H1 (cell line): ENCODE measurements at regions not wholly inside any gene's neighbourhood (a gene's known extent, or its start where the extent isn't known, plus 50 kb on each side); places are given as distances from the start of the nearest gene placed in this dataset.

Source experiments
- CEBPB ChIP-seq: IDR thresholded peaks from 2 replicates; pipeline ENCODE4 v1.6.1; 2012; ENCODE audit warnings: low read depth, low read length
- CHD2 ChIP-seq: IDR thresholded peaks from 2 replicates; pipeline ENCODE4 v1.6.1; 2012; ENCODE audit warnings: low read length, improper control_type of control experiment
- EZH2 ChIP-seq: fragments of 200-600 bp; sonication (generic); IDR thresholded peaks from 2 replicates; pipeline ENCODE4 v1.7.1; 2012; ENCODE audit warnings: low read depth, mild to moderate bottlenecking, moderate library complexity, low read length, inconsistent platforms; ENCODE audit not compliant: severe bottlenecking
- JUN ChIP-seq: IDR thresholded peaks from 2 replicates; pipeline ENCODE4 v1.6.1; 2011; ENCODE audit warnings: low read depth, mild to moderate bottlenecking, improper control_type of control experiment, low read length
- POLR2A ChIP-seq, 2 experiments: IDR thresholded peaks; 1 replicate in 1 of 2; 2 replicates in 1 of 2; pipeline ENCODE4 v1.6.1; 2011; ENCODE audit warnings: low read depth in 2 of 2, low read length in 2 of 2, mild to moderate bottlenecking in 2 of 2; ENCODE audit errors: control extremely low read depth in 1 of 2
- POLR2AphosphoS5 ChIP-seq: IDR thresholded peaks from 2 replicates; pipeline ENCODE4 v1.6.1; 2011; ENCODE audit warnings: low read depth, low read length
- RFX5 ChIP-seq: IDR thresholded peaks from 2 replicates; pipeline ENCODE4 v1.6.1; 2011; ENCODE audit warnings: low read depth, low read length, improper control_type of control experiment, borderline replicate concordance
- SIRT6 ChIP-seq: IDR thresholded peaks from one replicate; pipeline ENCODE4 v1.7.1; 2012; ENCODE audit warnings: low read length, inconsistent platforms
- TEAD4 ChIP-seq: IDR thresholded peaks from 2 replicates; pipeline ENCODE4 v1.6.1; 2012; ENCODE audit warnings: low read depth, low read length, inconsistent platforms, mixed read lengths
- TF ChIP-seq, protein P1 (sequence below), 3 experiments: IDR thresholded peaks; 1 replicate in 2 of 3; 2 replicates in 1 of 3; pipeline versions ENCODE4 v1.5.1 to v1.6.1; 2011; ENCODE audit warnings: low read length in 3 of 3, mild to moderate bottlenecking in 3 of 3, inconsistent platforms in 2 of 3, low read depth in 1 of 3, moderate library complexity in 1 of 3; ENCODE audit not compliant: insufficient read depth in 1 of 3; ENCODE audit errors: control extremely low read depth in 1 of 3

DNA sequence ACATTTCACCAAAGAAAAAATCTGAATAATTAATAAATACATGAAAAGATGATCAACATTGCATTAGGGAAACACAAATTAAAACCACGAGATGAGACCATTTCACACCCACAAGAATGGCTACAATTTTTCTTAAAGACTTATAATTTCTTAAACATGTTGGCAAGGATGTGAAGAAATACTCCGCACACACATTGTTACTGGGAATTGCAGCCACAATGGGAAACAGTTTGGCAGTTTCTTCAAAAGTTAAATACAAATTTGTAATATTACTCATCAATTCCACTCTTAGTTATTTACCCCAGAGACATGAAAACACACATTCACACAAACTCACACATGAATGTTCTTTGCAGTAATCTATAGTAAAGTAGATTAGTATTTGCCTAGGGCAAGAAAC, 363.3 kb upstream of the SMIM21 start:
- TF ChIP-seq POLR2AphosphoS5 (no peak), RFX5 (no peak), POLR2A (IDR thresholded peaks at IDR 0.05; ENCODE audit: control extremely low read depth in 1 of 2, low read depth in 2 of 2, low read length in 2 of 2) (no peak), CHD2 (no peak), JUN (no peak), TEAD4 (no peak), EZH2 (no peak), SIRT6 (no peak), CEBPB (no peak)
- TF ChIP-seq, protein P1, sequence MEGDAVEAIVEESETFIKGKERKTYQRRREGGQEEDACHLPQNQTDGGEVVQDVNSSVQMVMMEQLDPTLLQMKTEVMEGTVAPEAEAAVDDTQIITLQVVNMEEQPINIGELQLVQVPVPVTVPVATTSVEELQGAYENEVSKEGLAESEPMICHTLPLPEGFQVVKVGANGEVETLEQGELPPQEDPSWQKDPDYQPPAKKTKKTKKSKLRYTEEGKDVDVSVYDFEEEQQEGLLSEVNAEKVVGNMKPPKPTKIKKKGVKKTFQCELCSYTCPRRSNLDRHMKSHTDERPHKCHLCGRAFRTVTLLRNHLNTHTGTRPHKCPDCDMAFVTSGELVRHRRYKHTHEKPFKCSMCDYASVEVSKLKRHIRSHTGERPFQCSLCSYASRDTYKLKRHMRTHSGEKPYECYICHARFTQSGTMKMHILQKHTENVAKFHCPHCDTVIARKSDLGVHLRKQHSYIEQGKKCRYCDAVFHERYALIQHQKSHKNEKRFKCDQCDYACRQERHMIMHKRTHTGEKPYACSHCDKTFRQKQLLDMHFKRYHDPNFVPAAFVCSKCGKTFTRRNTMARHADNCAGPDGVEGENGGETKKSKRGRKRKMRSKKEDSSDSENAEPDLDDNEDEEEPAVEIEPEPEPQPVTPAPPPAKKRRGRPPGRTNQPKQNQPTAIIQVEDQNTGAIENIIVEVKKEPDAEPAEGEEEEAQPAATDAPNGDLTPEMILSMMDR (IDR thresholded peaks at IDR 0.05; ENCODE audit: control extremely low read depth in 1 of 3, insufficient read depth in 1 of 3, low read depth in 1 of 3, low read length in 3 of 3) = no peak
